HepG2 (cell line): ENCODE measurements at regions not wholly inside any gene's neighbourhood (a gene's known extent, or its start where the extent isn't known, plus 50 kb on each side); places are given as distances from the start of the nearest gene placed in this dataset.

Experiments used
- ATAC-seq: fragments of 200-7000 bp; cut with Tn5 transposase; 3 replicates; pipeline ENCODE4 v1.9.1; 2020; ENCODE audit warnings: mild to moderate bottlenecking, moderate library complexity
- BruUV-seq: library from RNA; stranded (reverse); fragments of 400-500 nt; replicated peaks from 2 replicates; lab custom pipeline; 2021; lab: Mats Ljungman, UMichigan
- CTCF ChIA-PET: fragments of 300-600 bp; formaldehyde crosslinking; extraction: SDS; loops from one replicate; lab custom pipeline; 2021; ENCODE audit warnings: low total read pairs, inconsistent platforms, low intra/inter-chr PET ratio; lab: Yijun Ruan, JAX
- POLR2A ChIA-PET: fragments of 350-600 bp; sonication (Branson Sonifier 250); formaldehyde crosslinking; loops from one replicate; lab custom pipeline; 2020; ENCODE audit warnings: antibody characterized with exemption, inconsistent platforms; lab: Yijun Ruan, JAX
- DNase-seq: peaks from one replicate; pipeline ENCODE4 v3.0.0-alpha.2; 2015; ENCODE audit warnings: low spot score
- FAIRE-seq: peaks from 3 replicates; lab custom pipeline; 2011; peaks lifted over from hg19 to GRCh38; lab: Jason Lieb, UNC
- H2AFZ ChIP-seq: one replicate; pipeline ENCODE4 v1.6.1; 2011; ENCODE audit warnings: low read length, inconsistent platforms
- H3K27ac ChIP-seq: fragments of 300-600 bp; 3 replicates; pipeline ENCODE4 v1.8.0; 2011; ENCODE audit warnings: mixed run types, mild to moderate bottlenecking, mixed read lengths, low read length, inconsistent platforms; ENCODE audit not compliant: insufficient read depth; ENCODE audit errors: extremely low read length
- H3K27me3 ChIP-seq, 2 experiments: fragments of 200-600 bp in 1 of 2; 2 replicates in 1 of 2; 3 replicates in 1 of 2; pipeline versions ENCODE4 v1.6.0 to v1.8.0; 2011; ENCODE audit warnings: low read length in 2 of 2, mild to moderate bottlenecking in 2 of 2, moderate library complexity in 2 of 2, inconsistent platforms in 1 of 2; ENCODE audit not compliant: insufficient read depth in 2 of 2, control insufficient read depth in 1 of 2
- H3K36me3 ChIP-seq, 2 experiments: fragments of 200-600 bp in 1 of 2; replicated peaks in 1 of 2; 2 replicates in 1 of 2; 3 replicates in 1 of 2; pipeline versions ENCODE4 v1.5.1 to v1.8.0; 2011; ENCODE audit warnings: low read length in 2 of 2, inconsistent platforms in 1 of 2; ENCODE audit not compliant: insufficient read depth in 2 of 2, control insufficient read depth in 1 of 2
- H3K4me1 ChIP-seq: 2 replicates; pipeline ENCODE4 v1.5.1; 2012; ENCODE audit warnings: low read length, inconsistent platforms; ENCODE audit not compliant: insufficient read depth
- H3K4me2 ChIP-seq: 2 replicates; pipeline ENCODE4 v1.6.0; 2011; ENCODE audit warnings: low read depth, low read length, inconsistent platforms
- H3K4me3 ChIP-seq, 3 experiments: fragments of 200-600 bp in 1 of 3; sonication (generic), shearing (Covaris generic) in 1 of 3; replicated peaks in 1 of 3; 2 replicates each; pipeline ENCODE4 v1.5.1; 2011 to 2016; ENCODE audit warnings: low read length in 3 of 3, inconsistent platforms in 2 of 3, low read depth in 2 of 3, mild to moderate bottlenecking in 2 of 3, control low read depth in 1 of 3, mixed read lengths in 1 of 3; ENCODE audit not compliant: insufficient read depth in 1 of 3
- H3K79me2 ChIP-seq: one replicate; pipeline ENCODE4 v1.6.1; 2011; ENCODE audit warnings: low read length, inconsistent platforms; ENCODE audit not compliant: insufficient read depth
- H3K9ac ChIP-seq: 2 replicates; pipeline ENCODE4 v1.6.0; 2011; ENCODE audit warnings: mild to moderate bottlenecking, low read depth, low read length, inconsistent platforms; ENCODE audit not compliant: insufficient read depth
- H3K9me3 ChIP-seq: 2 replicates; pipeline ENCODE4 v1.5.1; 2012; ENCODE audit warnings: mild to moderate bottlenecking, low read length
- H4K20me1 ChIP-seq: 2 replicates; pipeline ENCODE4 v1.6.0; 2011; ENCODE audit warnings: inconsistent platforms, mild to moderate bottlenecking, low read length, moderate library complexity; ENCODE audit not compliant: insufficient read depth
- FOXA3 ChIP-seq: IDR thresholded peaks from 2 replicates; pipeline ENCODE4 v1.6.1; 2016; ENCODE audit warnings: missing genetic modification reagents, missing compliant biosample characterization
- NR2F1 ChIP-seq, 2 experiments: fragments of 450-650 bp in 1 of 2; formaldehyde crosslinking in 1 of 2; IDR thresholded peaks; 2 replicates each; pipeline versions ENCODE4 v1.5.0 to v1.6.1; 2016 to 2020; ENCODE audit warnings: mild to moderate bottlenecking in 1 of 2, missing compliant biosample characterization in 1 of 2, missing genetic modification reagents in 1 of 2, moderate library complexity in 1 of 2
- PAWR ChIP-seq: sonication (generic); formaldehyde crosslinking; IDR thresholded peaks from 2 replicates; pipeline ENCODE4 v1.4.0; 2020; ENCODE audit warnings: missing genetic modification reagents, mild to moderate bottlenecking, borderline replicate concordance
- RFX1 ChIP-seq: fragments of 450-650 bp; IDR thresholded peaks from 2 replicates; pipeline ENCODE4 v1.6.1; 2017
- SAFB2 ChIP-seq: sonication (generic); formaldehyde crosslinking; IDR thresholded peaks from 2 replicates; pipeline ENCODE4 v1.5.1; 2020; ENCODE audit warnings: missing genetic modification reagents, low read depth, mild to moderate bottlenecking, borderline replicate concordance
- ZFP36 ChIP-seq: fragments of 150-350 bp; IDR thresholded peaks from 2 replicates; pipeline ENCODE4 v1.6.1; 2018; ENCODE audit warnings: borderline replicate concordance, low read length, low read depth; ENCODE audit not compliant: partially characterized antibody
- WGBS: methylation state at CpG from one replicate; pipeline ENCODE4 v1.1.6; 2017; ENCODE audit warnings: low lambda C conversion rate; 5-methylcytosine and 5-hydroxymethylcytosine counted together
- in situ Hi-C: cut with HindIII; loops from 2 replicates; pipeline ENCODE4 v1.10.0; 2017; ENCODE audit warnings: low pct_unique_long_range_greater_than_20kb; ENCODE audit not compliant: extremely low pct_ligation_motif_present
- intact Hi-C: fragments of 100-400 bp; cut with micrococcal nuclease; formaldehyde crosslinking; loops from one replicate; pipeline ENCODE4 v1.10.0; 2022; ENCODE audit not compliant: unreplicated experiment
- TF ChIP-seq, protein P1 (sequence below): sonication (generic); formaldehyde crosslinking; IDR thresholded peaks from 2 replicates; pipeline ENCODE4 v1.4.0; 2020; ENCODE audit warnings: mild to moderate bottlenecking, missing genetic modification reagents

DNA sequence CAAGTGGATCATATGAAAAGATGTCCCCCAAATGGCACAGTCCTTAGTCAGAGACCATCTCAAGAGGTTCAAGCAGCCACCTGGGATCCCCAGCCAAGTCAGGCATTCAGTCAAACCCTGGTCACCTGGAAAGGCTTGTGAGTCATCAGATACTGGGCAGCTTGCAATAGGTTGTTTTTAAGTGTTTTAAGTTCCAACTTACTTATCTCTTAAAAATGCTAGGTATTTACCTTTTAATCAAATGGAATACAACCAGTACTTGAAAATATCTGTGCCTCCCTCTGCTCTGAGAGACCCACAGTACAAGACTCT, 262.2 kb downstream of the WDR11 start:
- in situ Hi-C loops, result no loop called here
- Histone ChIP-seq H3K9ac (no peak overlapping the region), H4K20me1 (no peaks in the 10 kb centered on the region), H3K27ac (no peak overlapping the region), H3K9me3 (no peaks in the 10 kb centered on the region), H2AFZ (no peak overlapping the region), H3K4me1 (peaks cover 4% of the 10 kb centered on the region; the same call in 1 of the 2 replicates), H3K27me3 (no peaks in the 10 kb centered on the region), H3K4me2 (no peak overlapping the region), H3K36me3 (no peaks in the 10 kb centered on the region), H3K4me3 (no peak overlapping the region), H3K79me2 (no peaks in the 10 kb centered on the region)
- ATAC-seq (no peak), FAIRE-seq (no peak), DNase-seq (no peak)
- BruUV-seq, result no TSS peak
- ChIA-PET POLR2A (no interaction called here), CTCF (no interaction called here)
- no peak for TF ChIP-seq SAFB2 (CRISPR knock-in tag)
- TF ChIP-seq ZFP36, result no peak
- no peak for TF ChIP-seq NR2F1 (CRISPR knock-in tag; IDR thresholded peaks at IDR 0.05)
- TF ChIP-seq PAWR (CRISPR knock-in tag), result no peak
- TF ChIP-seq FOXA3 (CRISPR knock-in tag), result no peak
- intact Hi-C loops, result no loop called here

DNA sequence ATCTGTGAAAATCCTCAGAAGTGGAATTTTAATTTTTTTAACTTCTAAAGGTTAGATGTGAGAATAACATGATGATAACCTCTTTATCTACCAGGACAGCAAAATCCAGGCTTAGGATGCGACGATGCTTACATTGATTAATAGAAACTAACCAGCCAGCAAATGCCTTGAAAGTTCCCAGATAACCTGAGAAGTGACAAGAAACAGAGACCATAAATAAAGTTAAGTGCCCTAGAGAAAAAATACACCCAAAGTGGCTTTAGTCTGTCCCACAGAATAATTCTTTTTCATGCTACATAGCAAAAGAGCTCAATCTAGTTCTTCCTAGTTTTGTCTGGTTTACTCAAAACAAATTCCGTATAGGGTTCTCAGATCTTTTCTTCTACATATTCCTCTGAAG, 262.7 kb downstream of the WDR11 start:
- CTCF ChIA-PET, result no interaction called here
- in situ Hi-C loops (no loop called here), intact Hi-C loops (no loop called here)

More for the DNA sequence above, 262.7 kb downstream of the WDR11 start:
- Histone ChIP-seq H3K4me1 (peaks cover 7% of the 10 kb centered on the region; the same call in 1 of the 2 replicates), H2AFZ (no peak overlapping the region), H3K4me3 (no peak overlapping the region), H3K4me2 (no peak overlapping the region), H3K79me2 (no peaks in the 10 kb centered on the region), H3K27me3 (no peaks in the 10 kb centered on the region), H4K20me1 (no peaks in the 10 kb centered on the region)
- no peak for FAIRE-seq
- 76% methylated on average over 3 of the region's 3 CpGs for WGBS
- no peak for ATAC-seq
- BruUV-seq, result no TSS peak
- TF ChIP-seq RFX1, result no peak
- TF ChIP-seq, protein P1, sequence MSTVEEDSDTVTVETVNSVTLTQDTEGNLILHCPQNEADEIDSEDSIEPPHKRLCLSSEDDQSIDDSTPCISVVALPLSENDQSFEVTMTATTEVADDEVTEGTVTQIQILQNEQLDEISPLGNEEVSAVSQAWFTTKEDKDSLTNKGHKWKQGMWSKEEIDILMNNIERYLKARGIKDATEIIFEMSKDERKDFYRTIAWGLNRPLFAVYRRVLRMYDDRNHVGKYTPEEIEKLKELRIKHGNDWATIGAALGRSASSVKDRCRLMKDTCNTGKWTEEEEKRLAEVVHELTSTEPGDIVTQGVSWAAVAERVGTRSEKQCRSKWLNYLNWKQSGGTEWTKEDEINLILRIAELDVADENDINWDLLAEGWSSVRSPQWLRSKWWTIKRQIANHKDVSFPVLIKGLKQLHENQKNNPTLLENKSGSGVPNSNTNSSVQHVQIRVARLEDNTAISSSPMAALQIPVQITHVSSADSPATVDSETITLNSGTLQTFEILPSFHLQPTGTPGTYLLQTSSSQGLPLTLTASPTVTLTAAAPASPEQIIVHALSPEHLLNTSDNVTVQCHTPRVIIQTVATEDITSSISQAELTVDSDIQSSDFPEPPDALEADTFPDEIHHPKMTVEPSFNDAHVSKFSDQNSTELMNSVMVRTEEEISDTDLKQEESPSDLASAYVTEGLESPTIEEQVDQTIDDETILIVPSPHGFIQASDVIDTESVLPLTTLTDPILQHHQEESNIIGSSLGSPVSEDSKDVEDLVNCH, result no peak
- TF ChIP-seq, all 625 proteins: peak for 0
- Histone ChIP-seq H3K9ac (no peak overlapping the region), H3K9me3 (no peaks in the 10 kb centered on the region), H3K36me3 (no peaks in the 10 kb centered on the region), H3K27ac (no peak overlapping the region)
- POLR2A ChIA-PET, result no interaction called here
- no peak for DNase-seq
